ENCODE measurements at regions not wholly inside any gene's neighbourhood (a gene's known extent, or its start where the extent isn't known, plus 50 kb on each side); places are given as distances from the start of the nearest gene placed in this dataset.

GRCh38 chr7:41573862-41574261, 129.0 kb downstream of the INHBA start:
- H3K4me3 Mint-ChIP-seq (ENCODE audit: unreplicated experiment), result no peak overlapping the region
- no peak for TF ChIP-seq CTCF (IDR thresholded peaks at IDR 0.05)
- peaks cover 4% of the 10 kb centered on the region for H3K9me3 Mint-ChIP-seq (ENCODE audit: unreplicated experiment)
- peaks cover 15% of the 10 kb centered on the region for H3K4me1 Mint-ChIP-seq (ENCODE audit: unreplicated experiment)
- DNase-seq (ENCODE audit: extremely low spot score, unreplicated experiment), result no peak
- H3K36me3 Mint-ChIP-seq (ENCODE audit: unreplicated experiment), result no peaks in the 10 kb centered on the region
- no peaks in the 10 kb centered on the region for H3K27me3 Mint-ChIP-seq (ENCODE audit: unreplicated experiment)
- no peak overlapping the region for H3K27ac Mint-ChIP-seq (ENCODE audit: unreplicated experiment)

GRCh38 chr7:41573443-41573842, 129.4 kb downstream of the INHBA start:
- Mint-ChIP-seq H3K4me1 (ENCODE audit: unreplicated experiment) (peaks cover 15% of the 10 kb centered on the region), H3K27ac (ENCODE audit: unreplicated experiment) (no peak overlapping the region), H3K4me3 (ENCODE audit: unreplicated experiment) (no peak overlapping the region), H3K36me3 (ENCODE audit: unreplicated experiment) (no peaks in the 10 kb centered on the region), H3K27me3 (ENCODE audit: unreplicated experiment) (no peaks in the 10 kb centered on the region), H3K9me3 (ENCODE audit: unreplicated experiment) (peaks cover 4% of the 10 kb centered on the region)
- TF ChIP-seq CTCF (IDR thresholded peaks at IDR 0.05), result no peak
- DNase-seq (ENCODE audit: extremely low spot score, unreplicated experiment), result no peak

- Mint-ChIP-seq H3K27me3 (ENCODE audit: unreplicated experiment) (no peaks in the 10 kb centered on the region), H3K36me3 (ENCODE audit: unreplicated experiment) (no peaks in the 10 kb centered on the region), H3K4me1 (ENCODE audit: unreplicated experiment) (peaks cover 15% of the 10 kb centered on the region), H3K4me3 (ENCODE audit: unreplicated experiment) (no peak overlapping the region), H3K27ac (ENCODE audit: unreplicated experiment) (no peak overlapping the region), H3K9me3 (ENCODE audit: unreplicated experiment) (peaks cover 4% of the 10 kb centered on the region)
- DNase-seq (ENCODE audit: extremely low spot score, unreplicated experiment), result no peak
- TF ChIP-seq CTCF (IDR thresholded peaks at IDR 0.05), result no peak
Observed at GRCh38 chr7:41573015-41573414, 129.9 kb downstream of the INHBA start.

- peaks cover 17% of the 10 kb centered on the region for H3K4me1 Mint-ChIP-seq (ENCODE audit: unreplicated experiment)
- no peak for DNase-seq (ENCODE audit: extremely low spot score, unreplicated experiment)
- H3K27me3 Mint-ChIP-seq (ENCODE audit: unreplicated experiment), result no peaks in the 10 kb centered on the region
- no peak overlapping the region for H3K4me3 Mint-ChIP-seq (ENCODE audit: unreplicated experiment)
- no peaks in the 10 kb centered on the region for H3K9me3 Mint-ChIP-seq (ENCODE audit: unreplicated experiment)
- TF ChIP-seq CTCF (IDR thresholded peaks at IDR 0.05), result no peak
- no peaks in the 10 kb centered on the region for H3K36me3 Mint-ChIP-seq (ENCODE audit: unreplicated experiment)
- H3K27ac Mint-ChIP-seq (ENCODE audit: unreplicated experiment), result no peak overlapping the region
Observed at GRCh38 chr7:41571573-41571972, 131.3 kb downstream of the INHBA start.

GRCh38 chr7:41570766-41571165, 132.1 kb downstream of the INHBA start:
- Mint-ChIP-seq H3K27me3 (ENCODE audit: unreplicated experiment) (no peaks in the 10 kb centered on the region), H3K4me3 (ENCODE audit: unreplicated experiment) (no peak overlapping the region), H3K27ac (ENCODE audit: unreplicated experiment) (no peak overlapping the region), H3K36me3 (ENCODE audit: unreplicated experiment) (no peaks in the 10 kb centered on the region), H3K4me1 (ENCODE audit: unreplicated experiment) (peaks cover 12% of the 10 kb centered on the region), H3K9me3 (ENCODE audit: unreplicated experiment) (no peaks in the 10 kb centered on the region)
- TF ChIP-seq CTCF (IDR thresholded peaks at IDR 0.05), result no peak
- DNase-seq (ENCODE audit: extremely low spot score, unreplicated experiment), result no peak

All from osteocyte (in vitro differentiated cells).